GDM1 (cell line): ENCODE measurements at regions not wholly inside any gene's neighbourhood (a gene's known extent, or its start where the extent isn't known, plus 50 kb on each side); places are given as distances from the start of the nearest gene placed in this dataset.

ENCODE experiments used
- DNase-seq: peaks from one replicate; lab custom pipeline; 2025; lab: John Stamatoyannopoulos, UW

DNA sequence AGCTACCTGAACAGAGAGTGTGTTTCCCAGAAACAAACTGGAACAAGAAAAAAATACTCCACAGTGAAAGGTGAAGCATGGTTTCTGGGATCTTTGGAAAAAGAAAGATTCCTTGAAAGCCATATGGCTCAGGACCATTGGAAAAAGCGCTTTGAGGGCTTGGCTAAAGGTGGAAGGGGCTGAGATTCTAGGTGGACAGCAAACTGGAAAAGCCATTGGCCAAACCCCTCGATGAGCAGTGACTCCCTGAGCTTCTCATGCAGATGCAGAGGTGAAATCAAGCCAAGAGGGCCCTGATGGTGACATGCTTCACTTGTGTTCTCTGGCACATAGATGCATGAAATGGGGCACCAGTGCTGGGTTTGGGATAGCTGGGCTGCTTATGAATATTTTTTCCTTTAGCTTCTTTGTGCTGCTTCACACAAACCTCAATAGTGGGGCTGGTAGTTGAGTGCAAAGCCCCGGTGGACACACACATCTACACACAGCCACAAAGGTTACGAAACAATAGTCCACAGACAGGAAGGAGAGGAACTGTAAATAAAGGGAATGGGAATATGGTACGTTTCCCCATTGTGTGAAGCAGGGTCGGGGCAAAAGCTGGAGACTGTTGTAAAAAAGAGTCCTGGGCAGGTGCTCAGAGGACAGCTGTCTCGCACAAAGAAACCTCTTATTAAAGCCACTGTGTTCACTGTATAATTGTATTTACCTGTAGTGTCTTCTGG lies 117.8 kb downstream of the FOXA2 start:
- no peak for DNase-seq

DNA sequence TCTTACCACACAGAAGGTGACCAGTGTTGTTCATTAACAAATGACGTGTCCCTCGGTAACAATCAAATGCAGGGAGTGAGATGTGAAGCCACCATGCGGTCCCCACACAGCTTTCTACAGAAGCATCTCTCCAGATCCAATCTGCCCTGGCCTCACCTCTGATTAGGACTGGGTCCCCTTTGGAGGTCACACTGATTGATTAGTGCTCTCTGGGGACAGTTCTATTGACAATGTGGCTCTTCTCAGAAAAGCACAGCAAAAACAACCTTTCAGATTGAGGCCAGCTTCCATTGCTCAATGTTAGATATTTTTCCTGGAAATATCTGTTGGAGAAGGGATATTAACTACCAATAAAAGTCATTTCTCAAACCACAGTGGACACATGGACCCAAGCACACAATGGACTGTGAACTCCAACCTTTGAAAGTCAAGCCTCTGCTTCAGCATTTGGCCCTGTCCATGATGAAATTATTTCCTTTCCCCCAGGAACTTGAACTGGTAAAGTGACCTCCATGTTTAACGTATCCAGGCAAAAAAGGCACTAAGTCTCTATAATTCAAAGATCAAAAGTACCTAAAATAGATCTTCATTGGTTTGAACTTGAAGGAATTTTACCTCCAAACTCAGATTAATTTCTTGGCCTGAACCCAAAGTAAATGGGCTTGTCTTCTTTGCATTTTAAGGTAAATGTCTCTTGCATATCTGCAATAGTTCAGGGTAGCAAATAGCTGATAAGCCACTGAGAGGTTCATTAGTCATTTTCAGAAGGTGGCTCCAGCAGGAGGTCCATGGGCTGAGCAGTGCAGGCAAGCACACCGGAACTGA lies 118.5 kb downstream of the FOXA2 start:
- no peak for DNase-seq

DNA sequence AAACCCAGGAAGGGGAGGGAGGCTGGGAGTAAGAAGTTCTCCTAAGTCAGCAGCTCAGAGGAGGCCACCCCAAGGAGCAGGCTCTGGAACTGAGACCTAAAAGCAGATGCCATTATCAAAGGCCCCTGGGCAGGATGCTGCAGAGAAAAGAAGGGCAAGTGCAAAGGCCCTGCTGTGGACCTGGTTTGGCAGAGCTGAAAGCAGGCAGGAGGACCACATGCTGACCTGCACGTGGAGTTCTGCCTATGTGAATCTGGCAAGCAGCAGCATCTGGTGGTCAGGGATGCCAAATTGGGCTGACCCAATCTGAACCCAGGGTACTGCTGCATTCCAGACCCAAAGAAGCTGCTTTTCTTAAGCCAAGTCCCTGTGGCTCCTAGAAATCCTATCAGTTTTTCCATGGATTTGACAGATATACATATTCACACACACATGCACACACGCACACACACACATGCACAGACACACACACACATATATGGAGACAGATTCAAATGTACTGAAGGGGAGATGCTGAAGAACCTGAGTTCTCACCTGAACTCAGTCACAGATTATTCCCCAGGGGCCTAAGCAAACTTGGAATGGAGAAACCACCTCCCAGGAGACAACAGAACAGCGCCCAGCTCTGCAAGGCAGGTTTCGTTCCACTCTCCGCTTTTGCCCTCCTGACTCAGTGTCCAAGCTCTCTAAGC lies 119.9 kb downstream of the FOXA2 start:
- no peak for DNase-seq

GRCh38 chr20:22462975-22463914 lies 121.1 kb downstream of the FOXA2 start:
- no peak for DNase-seq

GRCh38 chr20:22460803-22461202 lies 123.6 kb downstream of the FOXA2 start:
- DNase-seq, result no peak

GRCh38 chr20:22460231-22460630 lies 124.1 kb downstream of the FOXA2 start:
- no peak for DNase-seq

DNA sequence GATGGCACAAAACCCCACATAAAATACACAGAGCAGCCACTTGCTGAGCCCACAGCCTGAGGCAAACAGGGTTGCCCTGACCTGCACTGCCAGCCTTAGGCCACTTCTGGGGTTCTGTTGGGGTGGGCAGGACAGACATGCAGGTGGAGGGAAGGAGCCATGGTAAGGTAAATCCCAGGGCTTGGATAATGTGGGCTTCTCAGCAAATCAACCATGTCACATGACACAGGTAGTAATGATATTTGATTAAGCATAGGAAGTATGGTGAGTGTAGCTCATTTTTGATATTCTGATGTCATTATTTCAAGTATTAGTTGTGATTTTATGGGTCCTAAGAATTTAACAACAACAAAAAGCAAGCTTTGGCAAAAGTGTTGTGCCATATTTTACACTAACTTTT lies 124.6 kb downstream of the FOXA2 start:
- no peak for DNase-seq

- no peak for DNase-seq
Observed at GRCh38 chr20:22456109-22456508, 128.3 kb downstream of the FOXA2 start.

GRCh38 chr20:22455259-22455658 lies 129.1 kb downstream of the FOXA2 start:
- DNase-seq, result no peak

DNA sequence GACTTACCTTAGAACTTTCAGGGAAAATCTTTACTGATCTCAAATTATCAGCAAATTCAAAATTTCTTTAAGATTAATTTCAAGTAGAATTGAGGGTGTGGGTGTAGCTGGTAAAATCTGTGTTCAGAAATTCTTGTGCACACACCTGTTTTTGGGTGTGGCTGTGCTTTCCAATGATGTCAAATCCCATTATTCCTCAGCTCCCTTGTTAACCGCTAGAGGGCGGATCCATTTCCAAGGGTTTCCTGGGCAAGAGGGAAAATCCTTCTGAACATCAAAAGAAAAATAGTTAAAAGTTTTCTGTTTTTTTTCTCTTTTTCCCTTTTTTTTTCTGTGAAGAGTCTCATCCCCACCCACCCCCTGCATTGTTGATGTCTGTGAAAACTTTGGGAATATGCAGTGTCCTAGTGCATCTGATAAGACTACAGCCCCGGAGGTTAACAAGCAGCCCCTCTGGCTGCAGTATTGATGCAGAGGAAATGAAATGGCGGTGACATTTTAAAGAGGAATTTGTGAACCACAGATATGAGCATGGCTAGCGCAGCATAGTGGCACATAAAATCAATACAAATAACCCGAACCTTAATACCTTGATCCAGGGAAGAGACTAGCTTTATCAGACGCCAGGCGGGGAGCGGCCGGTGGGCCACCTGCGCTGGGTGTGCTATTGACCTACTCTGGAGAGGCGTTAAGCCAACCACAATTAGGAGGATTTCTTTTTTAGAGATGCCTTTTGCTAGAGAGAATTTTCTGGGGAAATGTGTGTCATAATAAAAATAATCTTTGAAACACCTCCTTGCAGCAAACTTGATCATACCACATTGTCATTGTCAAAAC lies 130.9 kb downstream of the FOXA2 start:
- DNase-seq, result no peak

GRCh38 chr20:22452442-22453011 lies 131.8 kb downstream of the FOXA2 start:
- DNase-seq, result no peak

DNA sequence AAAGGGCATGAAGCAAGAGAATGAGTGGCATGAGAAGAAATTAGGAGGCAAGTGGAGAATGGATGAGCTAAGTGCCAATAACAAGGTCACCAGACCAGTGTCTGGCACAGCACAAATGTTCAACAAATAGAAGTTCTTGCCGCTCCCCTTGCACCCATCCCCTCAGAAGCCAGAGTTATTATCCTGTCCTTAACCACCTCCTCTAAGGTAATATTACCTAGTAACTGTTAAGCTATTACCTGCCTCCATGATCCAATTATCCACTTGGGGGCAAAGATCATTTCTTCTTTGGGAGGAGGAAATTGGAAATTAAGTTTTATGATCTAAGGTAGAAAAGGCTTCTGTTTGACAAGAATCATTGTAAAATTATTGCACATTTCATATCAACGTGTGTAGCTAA lies 133.8 kb downstream of the FOXA2 start:
- no peak for DNase-seq

DNA sequence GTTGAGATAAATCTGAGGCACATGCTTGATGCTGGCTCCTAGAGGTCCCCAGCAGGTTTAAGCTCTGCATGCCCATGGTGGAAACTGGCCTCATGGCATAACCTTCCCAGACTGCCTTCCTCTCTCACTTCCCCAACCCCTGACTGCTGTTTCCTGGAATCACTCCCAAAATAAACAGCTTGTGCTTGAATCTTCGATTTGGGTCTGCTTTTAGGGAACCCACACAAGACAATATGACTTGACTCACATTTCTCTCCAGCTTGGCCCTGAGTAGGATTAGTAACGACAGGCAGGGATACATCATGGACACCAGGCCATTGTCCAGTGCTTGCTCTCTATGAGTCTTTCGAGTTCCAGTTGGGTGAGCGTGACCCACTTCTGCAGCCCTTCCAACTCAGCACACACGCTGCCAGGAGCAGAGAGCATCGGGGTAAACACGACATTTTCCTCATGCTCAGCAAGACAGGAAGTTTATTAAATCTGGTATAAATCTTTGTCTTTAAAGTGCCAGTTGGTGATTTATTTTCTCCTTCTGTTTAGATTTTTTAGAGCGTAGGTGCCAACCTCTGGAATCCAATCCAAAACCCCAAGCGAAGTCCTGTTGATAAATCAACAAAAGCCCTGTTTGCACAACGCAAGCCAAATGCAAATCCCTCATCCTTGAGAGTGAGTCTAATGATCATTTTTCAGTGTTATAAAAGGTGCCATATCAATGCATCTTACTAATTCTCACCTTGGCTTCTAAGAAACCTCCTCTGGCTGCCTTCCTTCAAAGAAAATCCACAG lies 135.0 kb downstream of the FOXA2 start:
- no peak for DNase-seq

DNA sequence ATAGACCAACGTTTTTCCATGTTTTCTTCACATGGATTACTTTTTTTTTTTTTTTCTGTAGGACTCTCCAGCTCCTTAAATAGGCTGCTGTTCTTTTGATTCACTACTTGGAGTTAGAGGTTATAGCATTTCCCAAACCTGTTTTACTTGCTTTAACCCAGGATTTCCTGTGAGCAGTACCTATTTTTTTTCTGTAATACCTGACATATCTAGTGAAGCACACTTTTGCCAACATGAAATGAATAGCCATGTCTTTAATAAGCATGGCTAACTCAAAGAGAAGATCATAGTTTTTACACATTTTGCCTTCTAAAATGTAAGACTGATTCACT lies 137.0 kb downstream of the FOXA2 start:
- DNase-seq, result no peak

DNA sequence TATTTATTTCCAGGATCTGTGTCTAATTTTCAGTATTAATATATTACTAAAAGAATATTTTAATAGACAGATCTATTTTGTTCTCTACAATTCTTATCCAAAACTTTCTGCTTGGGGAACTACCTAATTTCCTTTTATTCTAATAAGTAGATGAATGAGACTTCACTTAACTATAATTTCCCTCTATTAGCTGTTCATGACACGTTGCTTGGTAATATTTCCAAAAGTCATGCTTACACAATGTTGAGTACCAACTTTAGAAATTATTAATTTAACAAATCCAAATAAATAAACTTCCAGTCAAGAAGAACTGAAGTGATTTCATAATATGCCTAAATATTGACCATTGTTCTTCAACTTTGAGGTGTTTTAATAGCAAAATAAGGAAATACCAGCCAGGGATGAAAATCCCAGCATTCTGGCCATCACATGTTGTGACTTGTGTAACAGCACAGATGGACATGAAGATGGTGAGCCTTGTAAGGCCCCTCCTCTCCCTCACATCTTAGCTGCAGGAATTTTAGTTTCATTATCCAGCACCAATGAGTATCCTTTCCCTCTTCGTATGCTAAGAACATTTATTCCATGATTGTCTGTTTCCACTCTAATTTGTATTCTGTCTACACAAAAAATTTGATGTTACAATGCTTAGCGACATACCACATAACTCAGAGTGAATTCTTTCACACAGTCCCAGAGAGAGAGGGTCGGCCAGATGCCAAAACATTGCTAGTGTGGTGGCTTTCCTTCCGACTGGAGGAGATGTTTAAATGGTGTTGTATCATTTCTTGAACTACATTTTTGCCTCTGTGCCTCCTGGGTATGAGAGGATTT lies 137.5 kb downstream of the FOXA2 start:
- DNase-seq, result no peak

DNA sequence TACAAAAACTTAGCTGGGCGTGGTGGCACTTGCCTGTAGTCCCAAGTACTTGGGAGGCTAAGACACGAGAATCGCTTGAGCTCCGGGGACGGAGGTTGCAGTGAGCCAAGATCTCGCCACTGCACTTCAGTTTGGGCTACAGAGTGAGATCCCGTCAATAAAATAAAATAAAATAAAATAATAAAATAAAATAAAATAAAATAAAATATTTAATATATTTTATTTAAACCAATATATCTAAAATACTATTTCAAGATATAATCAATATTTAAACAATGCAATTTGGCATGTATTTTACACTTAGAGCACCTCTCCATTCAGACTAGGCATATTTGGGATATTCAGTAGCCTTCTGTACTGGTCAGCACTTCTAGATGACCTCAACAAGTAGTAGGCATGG lies 142.1 kb downstream of the FOXA2 start:
- DNase-seq, result no peak

- DNase-seq, result no peak
Observed at GRCh38 chr20:22438926-22439325, 145.4 kb downstream of the FOXA2 start.

GRCh38 chr20:22438346-22438745 lies 146.0 kb downstream of the FOXA2 start:
- no peak for DNase-seq

DNA sequence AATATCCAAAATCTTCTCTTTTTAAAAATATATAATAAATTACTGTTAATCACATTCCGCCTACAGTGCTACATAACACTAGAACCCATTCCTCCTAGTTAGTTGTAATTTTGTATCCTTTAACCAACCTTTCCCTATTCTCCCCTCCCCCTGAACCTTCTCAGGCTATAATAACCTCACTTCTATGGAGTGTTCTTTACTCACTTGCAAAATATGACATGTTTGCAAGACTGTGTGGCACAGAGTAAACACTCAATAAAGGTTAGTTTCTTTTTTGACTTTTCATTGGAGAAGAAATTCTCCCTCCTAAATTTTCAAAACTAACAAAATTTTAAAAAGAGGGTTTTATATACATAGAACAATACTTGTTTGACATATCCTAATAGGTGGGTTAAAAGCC lies 147.0 kb downstream of the FOXA2 start:
- no peak for DNase-seq
